Activated CD4-positive, CD25-positive, alpha-beta regulatory T cell treated with anti-CD3 and anti-CD28 coated beads, Interleukin-2, amount 50 U/mL, for 24 hours (primary cell): ENCODE measurements at regions not wholly inside any gene's neighbourhood (a gene's known extent, or its start where the extent isn't known, plus 50 kb on each side); places are given as distances from the start of the nearest gene placed in this dataset.
"Not testable (repeated sequence)": the region's sequence is repeated elsewhere in the genome, so short reads cannot be mapped to it uniquely, and the experiment has no call there.

Experiments
- ATAC-seq, 2 donors: fragments of 150-1000 bp; cut with Tn5 transposase; one replicate each; pipeline ENCODE4 v1.10.0; 2021; ENCODE audit warnings: mild to moderate bottlenecking in 1 of 2, moderate library complexity in 1 of 2

DNA sequence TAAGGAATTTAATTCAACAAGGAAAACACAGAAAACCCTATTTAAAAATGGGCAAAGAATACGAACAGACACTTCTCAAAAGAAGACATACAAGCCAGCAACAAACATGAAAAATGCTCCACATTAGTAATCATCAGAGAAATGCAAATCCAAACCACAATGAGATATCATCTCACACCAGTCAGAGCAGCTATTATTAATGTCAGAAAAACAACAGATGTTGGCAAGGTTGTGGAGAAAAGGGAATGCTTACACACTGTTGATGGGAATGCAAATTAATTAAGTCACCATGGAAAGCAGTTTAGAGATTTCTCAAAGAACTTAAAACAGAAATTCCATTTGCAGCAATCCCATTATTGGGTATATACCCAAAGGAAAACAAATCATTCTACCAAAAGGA lies 55.2 kb downstream of the GCC1 start:
- ATAC-seq = no peak

DNA sequence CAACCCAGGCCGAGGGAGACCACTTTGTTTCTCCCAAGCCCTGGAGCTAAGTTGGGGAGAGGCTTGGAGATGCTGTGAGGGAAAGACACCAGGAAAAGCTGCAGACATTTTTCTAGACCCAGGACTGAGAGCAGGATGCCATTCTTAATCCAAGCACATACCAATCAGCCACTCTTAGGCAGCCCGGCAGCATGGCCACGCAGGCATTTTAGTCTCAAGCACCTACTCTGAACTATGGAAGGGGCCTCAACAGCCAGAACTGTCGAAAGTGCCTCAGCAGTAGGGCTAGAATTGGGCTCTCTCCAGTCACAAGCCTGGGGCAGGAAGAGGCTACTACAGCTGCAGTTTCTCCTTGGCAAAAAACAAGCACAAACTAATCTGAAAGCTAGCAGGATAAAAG lies 57.8 kb downstream of the GCC1 start:
- ATAC-seq = no peak

DNA sequence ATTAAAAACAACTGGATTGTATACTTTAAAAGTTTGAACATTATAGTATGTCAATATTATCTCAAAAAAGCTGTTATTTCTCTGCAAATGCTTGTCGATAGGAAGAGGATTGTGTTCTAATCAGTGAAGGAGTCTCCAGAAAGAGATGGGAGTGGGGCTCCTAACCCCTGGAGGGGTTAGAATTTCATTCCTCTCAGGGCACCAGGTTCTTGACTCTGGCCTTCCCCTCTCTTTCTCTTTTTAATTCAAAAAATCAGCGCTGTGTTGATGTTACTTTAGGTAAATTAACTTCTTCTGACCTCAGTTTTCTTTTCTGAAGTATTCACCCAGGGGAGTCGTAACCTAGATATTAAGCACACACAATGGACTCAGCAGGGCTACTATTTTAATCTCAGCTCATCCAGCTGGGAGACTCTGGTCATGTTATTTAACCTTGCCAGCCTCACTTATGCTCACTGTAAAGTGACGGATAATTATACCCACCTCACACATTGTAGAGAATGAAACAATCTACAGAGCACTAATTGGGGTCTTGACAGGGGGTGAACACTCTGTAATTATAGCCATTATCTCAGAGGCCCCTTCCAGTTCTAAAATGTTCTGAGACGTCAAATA lies 59.4 kb downstream of the GCC1 start:
- no peak for ATAC-seq

DNA sequence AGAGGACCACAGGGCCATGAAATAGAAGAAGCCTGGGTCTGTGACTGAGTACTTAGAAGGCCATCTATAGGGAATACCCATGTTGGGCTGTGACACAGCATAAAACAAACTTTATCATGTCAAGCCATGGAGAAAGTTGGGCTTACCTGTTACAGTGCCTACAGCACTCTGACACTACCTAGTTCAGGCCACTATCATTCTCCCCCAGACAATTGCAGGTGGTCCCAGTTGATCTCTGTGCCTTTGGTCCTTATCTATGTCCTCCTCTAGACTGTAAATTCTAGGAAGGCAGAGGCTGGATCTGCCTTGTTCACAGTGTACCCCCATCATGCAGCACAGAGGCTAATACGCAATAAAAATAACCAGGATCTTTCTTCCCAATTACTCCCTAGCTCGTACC lies 69.1 kb downstream of the GCC1 start:
- no peak for ATAC-seq

DNA sequence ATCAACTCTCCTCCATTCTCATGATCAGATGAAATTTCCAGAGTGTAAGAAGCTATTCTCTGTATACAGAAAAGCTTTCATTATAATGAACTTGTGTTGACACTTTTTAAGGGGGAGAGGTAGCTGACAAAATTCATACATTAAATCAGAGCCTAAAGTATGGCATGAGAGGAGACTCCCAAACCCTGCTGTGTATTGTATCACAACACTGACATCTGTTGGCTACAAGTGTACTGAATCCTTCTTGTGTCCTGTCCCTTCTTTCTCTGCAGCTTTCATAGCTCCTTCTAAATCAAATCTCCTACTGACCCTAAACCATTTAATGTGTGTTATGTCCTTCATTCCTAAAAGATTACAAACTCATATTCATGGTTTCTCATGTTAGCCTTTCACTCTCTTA lies 70.9 kb downstream of the GCC1 start:
- no peak for ATAC-seq

DNA sequence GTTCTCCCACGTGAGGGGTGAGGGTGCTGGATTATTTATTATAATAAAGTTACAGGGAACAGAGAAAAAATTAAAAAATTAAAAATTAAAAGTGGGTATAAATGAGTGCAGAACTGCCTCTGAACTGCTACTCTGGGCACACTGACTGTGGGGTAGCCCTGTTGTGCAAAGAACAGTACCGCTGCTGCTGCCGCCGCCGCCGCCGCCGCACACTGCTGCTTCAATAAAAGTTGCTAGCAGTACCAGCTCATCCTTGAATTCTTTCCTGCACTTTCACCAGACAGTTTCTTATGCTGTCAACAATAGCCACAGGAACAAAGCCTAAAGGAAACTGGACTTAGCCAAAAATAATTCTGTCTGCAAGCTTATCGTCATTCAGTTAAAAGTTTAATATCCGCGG lies 72.1 kb downstream of the GCC1 start:
- no peak for ATAC-seq

DNA sequence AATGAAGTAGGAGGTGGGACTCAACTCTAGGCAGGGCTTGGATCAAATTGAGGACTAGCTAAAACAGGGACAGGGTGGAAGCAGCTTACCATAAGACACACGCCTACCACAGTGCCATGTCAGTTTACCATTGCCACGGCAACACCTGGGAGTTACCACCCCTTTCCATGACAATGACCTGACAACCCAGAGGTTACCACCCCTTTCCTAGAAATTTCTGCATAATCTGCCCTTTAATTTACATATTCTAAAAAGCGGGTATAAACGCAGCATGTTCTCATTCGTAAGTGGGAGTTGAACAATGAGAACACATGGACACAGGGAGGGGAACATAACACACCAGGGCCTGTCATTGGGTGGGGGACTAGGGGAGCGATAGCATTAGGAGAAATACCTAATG lies 72.7 kb downstream of the GCC1 start:
- ATAC-seq = no peak

DNA sequence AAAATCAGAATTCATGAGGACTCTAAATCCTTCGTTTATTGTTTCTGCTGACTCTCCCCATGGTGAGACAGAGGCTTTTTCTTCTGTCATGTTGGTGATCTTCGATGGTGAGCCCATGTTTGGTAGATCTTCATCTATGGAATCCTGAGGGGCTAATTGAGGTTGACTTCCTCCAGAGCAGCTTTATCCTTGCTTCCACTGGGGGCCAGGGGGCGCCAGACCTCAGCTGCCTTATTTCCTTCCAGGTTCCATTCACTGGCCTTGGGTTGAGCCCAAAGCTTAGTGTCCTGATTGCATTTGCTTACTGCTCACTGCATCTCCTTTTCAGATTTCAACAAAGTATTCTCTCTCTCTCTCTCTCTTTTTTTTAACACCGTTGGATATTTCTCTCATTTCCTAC lies 80.7 kb downstream of the GCC1 start:
- no peak for ATAC-seq

DNA sequence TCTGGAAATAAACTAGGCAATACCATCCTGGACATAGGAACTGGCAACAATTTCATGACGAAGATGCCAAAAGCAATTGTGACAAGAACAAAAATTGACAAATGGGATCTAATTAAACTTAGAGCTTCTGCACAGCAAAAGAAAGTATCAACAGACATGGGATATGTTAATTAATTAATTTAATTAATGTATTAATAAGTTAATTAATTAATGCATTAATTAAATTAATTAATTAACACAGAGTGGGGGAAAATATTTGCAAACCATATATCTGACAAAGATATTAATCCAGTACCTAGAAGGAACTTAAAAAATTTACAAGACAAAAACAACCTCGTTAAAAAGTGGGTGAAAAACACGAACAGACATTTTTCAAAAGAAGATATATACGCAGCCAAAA lies 83.6 kb downstream of the GCC1 start:
- no peak for ATAC-seq

DNA sequence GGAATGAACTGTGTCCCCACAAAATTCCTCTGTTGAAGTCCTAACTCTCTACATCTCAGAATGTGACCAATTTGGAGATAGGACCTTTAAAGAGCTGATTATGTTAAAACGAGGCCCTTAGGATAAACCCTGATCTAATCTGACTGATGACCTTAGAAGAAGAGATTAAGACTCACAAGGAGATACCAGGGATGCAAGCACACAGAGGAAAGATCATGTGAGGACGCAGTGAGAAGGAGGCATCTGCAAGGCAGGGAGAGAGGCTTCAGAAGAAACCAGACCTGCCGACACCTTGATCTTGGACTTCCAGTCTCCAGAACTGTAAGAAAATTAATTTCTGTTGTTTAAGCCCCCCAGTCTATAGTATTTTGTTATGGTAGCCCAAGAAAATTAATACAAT lies 94.9 kb upstream of the ZNF800 start:
- no peak for ATAC-seq

DNA sequence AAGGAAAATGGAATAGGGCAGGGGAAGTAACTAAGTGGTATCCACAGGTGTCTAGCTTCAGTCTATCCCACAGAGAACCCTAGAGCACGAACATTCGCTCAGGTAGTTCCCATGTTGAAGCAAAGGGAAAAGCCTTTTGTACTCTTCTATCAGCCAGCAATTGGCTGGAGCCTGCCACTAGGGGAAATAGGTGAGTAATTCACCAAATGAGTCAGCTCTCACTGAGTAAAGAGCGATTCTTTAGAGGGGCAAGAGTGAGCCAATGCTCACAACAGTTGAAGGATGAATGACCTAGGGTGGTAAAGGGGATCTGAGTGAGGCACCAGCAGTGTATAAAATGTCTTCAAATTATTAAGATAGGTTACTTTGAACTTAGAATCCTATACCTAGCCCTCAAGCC lies 94.1 kb upstream of the ZNF800 start:
- peak; percentile 63 to 64 for ATAC-seq

DNA sequence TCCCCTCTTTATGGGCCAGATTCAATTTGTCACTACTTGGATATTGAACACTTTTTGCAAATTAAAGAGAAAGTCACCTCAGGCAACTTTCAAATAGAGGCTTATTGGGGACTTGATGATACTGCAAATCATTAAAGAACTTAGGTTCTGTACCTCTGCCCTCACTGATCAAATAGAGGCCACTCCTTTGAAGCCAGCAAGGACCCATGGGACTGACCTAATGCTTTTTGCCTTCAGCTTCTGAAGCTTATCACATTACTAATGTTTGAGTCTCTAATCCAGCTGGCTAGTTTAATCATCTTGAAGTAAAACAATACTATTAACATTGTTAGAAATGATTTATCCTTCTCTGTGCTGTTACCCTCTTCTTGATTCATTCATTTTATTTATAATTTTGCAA lies 93.0 kb upstream of the ZNF800 start:
- no peak for ATAC-seq

DNA sequence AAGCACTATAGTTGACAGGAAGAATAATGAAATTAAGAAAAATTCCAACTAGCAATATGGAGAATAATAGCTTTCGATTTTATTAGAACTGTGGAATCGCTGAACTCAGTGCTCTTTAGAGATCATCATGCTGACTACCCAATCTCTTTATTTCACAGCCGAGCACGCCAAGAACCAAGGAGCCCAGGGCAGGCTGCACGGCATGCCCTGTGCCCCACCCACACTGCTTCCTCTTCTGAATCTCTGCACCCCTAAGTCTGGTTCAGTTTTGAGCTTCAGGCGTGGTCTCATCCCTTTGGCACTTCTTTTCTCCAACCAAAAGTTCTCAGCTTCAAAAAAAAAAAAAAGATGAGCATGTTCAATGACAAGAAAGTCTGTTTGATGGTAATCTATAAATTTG lies 92.4 kb upstream of the ZNF800 start:
- ATAC-seq = no peak

DNA sequence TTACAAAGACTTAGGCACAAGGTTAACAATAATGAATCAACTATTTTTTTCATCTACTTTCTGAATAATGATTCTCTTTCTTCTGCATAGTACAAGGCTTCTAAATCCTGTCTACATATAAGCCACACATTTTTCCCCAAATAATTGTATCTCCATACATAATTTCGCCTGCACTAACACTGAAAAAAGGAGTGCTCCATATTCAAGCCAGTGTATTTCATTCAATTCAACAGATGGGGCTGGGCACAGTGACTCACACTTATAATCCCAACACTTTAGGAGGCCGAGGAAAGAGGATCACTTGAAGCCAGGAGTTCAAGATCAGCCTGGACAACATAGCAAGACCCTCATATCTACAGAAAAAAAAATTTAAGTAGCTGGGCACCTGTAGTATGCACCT lies 86.0 kb upstream of the ZNF800 start:
- no peak for ATAC-seq

DNA sequence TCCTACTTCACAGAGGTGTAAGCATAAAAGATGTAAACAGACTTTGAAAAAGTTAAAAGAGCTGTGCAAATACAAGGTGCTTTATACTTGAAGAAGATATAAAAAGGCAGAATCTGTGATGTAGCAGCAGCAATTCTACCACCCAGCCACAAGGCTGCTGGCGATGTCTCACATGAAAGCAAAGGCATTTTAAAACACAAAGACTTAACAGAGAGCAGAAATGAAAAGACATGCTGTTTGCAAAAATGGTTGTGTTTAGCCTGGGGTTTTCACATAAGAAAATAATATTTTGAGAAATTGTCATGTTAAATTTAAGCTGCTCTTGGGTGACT lies 85.5 kb upstream of the ZNF800 start:
- ATAC-seq = no peak

DNA sequence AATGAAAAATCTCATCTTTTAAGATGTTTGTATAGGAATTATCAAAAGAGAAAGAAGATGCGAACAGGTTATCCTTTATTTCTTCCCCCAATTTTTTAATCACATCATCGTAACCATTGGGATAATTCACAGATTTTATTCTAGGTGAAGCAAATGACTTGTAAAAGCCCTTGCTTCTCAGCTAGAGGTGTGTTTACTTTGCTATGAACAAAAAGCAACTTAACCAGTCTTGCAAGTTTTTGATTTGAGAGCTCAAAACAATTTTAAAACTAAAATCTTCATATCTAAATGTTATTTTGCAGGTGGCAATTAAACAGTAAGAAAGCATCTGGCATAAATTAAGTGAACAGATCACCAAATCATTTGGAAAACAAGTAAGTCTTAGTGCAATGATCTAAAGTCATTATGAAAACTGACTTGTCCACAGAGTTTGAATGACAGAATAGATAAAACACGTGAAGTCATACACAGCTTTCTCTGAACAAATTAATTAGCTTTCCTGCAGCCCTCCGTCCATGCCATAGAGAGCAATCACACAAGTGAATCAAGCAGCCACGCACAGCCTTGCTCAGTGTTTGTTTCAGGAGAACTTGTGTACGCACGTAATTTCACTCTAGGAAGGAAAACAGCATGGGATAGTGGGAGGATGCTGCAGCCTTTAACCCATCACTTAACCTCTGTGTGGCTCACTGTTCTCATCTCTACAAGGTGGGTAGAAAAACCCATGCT lies 85.0 kb upstream of the ZNF800 start:
- ATAC-seq = no peak

DNA sequence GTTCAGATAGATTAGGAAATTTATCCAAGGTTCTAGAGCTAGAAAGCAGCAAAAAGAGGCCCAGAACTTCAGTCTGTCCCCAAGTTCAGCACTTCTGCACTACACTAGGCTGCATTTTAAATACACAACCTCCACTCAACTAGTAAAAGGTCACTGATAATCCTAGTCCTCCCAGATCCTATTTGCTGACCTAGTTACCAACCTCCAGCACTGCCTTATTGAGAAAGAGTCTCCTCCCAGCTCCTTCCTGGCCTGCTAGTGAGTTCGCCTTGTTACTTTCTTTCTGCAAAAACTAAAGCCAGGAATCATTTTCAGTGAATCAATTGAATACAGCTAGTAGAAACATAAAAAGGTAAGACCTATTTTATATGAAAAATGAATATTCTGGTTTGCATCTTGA lies 84.1 kb upstream of the ZNF800 start:
- no peak for ATAC-seq

DNA sequence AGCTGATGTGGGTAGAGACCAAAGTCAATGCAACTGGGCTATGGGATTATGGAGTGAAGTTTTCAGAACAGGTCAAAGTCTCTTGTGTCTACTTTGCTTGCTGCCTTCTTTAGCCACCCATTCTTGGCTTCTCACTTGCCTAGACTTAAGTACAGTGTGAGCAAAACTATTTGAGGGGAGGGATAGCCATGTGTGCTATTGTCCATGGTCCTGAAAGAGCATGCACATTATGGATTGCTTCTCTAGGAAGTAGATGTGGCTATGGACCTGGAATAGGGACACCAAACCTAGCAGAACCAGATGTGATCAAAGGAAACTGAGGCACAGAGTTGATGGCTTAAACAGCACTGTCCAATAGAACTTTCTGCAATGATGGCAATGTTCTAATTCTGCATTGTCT lies 81.9 kb upstream of the ZNF800 start:
- no peak for ATAC-seq

DNA sequence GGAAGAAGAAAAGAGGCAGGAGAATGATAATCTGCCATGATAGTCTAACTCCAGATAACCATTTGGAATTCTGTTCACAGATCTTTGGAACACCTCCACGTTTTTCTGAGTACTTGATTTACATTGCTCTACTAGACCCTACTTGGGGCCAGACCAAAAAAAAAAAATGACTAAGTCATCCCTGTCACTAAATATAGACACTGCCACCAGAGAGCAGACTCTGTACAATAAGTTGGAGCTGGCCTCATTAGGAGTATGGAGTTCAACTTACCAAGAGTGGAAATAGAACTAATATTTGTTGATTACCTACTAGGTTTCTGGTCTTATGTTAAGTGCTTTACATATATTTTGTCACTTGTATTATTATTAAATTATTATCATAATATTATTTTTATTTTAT lies 80.9 kb upstream of the ZNF800 start:
- no peak for ATAC-seq

DNA sequence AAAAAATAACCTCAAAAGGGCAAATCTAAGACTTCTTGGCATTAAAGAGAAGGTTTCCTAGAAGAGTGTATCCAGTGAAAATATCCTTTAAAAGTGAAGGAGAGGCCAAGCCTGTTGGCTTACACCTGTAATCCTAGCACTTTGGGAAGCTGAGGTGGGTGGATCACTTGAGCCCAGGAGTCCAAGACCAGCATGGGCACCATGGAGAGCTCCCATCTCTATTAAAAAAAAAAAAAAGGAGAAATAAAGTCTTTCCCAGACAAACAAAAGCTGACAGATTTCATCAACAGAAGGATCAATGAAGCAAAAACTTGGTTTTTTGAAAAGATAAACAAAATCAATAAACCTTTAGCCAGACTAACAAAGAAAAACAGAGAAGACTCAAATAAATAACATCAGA lies 67.6 kb upstream of the ZNF800 start:
- ATAC-seq = no peak

DNA sequence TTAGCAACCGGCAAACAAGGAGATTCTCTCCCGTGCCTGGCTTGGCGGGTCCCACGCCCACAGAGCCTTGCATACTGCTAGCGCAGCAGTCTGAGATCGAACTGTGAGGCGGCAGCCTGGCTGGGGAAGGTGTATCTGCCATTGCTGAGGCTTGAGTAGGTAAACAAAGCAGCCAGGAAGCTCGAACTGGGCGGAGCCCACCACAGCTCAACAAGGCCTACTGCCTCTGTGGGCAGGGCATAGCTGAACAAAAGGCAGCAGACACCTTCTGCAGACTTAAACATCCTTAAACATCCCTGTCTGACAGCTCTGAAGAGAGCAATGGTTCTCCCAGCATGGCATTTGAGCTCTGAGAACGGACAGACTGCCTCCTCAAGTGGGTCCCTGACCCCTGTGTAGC lies 58.8 kb upstream of the ZNF800 start:
- ATAC-seq = not testable (repeated sequence)

DNA sequence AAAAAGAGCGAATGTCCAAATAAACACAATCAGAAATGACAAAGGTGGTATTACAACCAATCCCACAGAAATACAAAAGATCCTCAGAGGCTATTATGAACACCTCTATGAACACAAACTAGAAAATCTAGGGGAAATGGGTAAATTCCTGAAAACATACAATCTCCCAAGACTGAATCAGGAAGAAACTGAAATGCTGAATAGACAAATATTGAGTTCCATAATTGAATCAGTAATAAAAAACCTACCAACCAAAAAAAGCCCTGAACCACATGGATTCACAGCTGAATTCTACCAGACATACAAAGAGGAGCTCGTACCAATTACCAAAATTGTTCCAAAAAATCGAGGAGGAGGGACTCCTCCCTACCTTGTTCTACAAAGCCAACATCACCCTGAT lies 56.1 kb upstream of the ZNF800 start:
- no peak for ATAC-seq

DNA sequence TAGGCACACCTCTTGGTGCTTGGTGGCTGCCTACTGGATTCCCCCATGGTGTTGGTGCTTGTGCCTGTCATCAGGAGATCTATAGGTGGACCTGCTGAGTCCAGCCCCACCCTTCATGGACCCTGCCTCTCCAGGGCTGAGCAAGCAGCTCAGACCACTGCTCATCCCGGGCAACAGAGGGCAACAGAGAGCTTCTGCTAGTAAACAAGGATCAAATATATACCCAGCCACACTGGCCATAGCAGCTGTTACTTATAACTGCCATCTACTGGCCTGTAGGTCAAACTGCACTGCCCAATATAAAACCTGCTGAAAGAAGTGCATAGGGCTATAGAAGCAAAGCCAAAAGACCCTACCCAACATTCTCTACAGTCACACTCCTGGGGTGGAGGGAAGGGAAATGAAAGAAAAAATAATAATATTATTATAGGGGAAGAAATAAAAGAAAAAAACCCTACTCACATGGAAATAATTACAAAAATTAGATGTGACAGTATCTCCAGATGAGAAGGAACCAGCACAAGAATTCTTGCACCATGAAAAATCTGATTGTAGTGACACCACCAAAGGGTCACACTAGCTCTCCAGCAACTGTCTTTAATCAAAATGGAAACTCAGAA lies 54.9 kb upstream of the ZNF800 start:
- ATAC-seq = peak; percentile 73 to 89

DNA sequence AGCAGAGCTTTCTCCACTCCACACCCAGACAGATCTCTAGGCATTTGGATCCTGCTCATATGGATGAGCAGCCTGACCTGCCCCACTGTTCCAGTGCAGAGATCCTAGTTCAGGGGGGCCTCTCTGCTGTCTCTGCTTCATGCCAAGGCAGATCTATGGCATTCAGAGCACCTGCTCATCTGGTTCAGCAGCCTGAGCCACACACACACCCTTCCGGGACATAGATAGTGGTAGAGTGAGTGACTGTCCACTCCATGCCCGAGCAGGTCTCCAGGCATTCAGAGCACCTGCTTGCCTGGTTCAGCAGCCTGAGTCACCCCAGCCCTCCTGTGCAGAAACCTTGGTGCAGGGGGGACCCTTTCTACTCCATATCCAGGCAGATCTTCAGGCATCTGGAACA lies 54.3 kb upstream of the ZNF800 start:
- ATAC-seq = no peak
